Cardiac fibroblast (primary cell): ENCODE measurements at regions not wholly inside any gene's neighbourhood (a gene's known extent, or its start where the extent isn't known, plus 50 kb on each side); places are given as distances from the start of the nearest gene placed in this dataset.
A peak's percentile ranks its signal among the peaks of the same experiment; 100 is the strongest.

Experiments used
- DNase-seq, 2 donors: peaks; one replicate each; pipeline versions ENCODE4 v3.0.0 to v3.0.0-alpha.2; 2010; ENCODE audit warnings: low read depth in 2 of 2
- H3K4me3 ChIP-seq, 2 donors: replicated peaks in 1 of 2; 1 replicate in 1 of 2; 2 replicates in 1 of 2; pipeline ENCODE4 v1.5.1; 2011; ENCODE audit warnings: low read depth in 2 of 2, low read length in 2 of 2, mild to moderate bottlenecking in 2 of 2, moderate library complexity in 1 of 2
- CTCF ChIP-seq: IDR thresholded peaks from one replicate; pipeline ENCODE4 v1.5.1; 2011; ENCODE audit warnings: low read depth, mild to moderate bottlenecking, low read length, inconsistent platforms

GRCh38 chr1:185408700-185409270, 91.7 kb upstream of the IVNS1ABP start:
- no peak for DNase-seq
- no peak for TF ChIP-seq CTCF
- no peak overlapping the region for H3K4me3 ChIP-seq

- TF ChIP-seq CTCF = no peak
Observed at GRCh38 chr1:185406691-185407009, 89.6 kb upstream of the IVNS1ABP start.

GRCh38 chr1:185406006-185406690, 89.1 kb upstream of the IVNS1ABP start:
- no peak overlapping the region for H3K4me3 ChIP-seq
- TF ChIP-seq CTCF = no peak
- DNase-seq = no peak

More at GRCh38 chr1:185406691-185407009, 89.6 kb upstream of the IVNS1ABP start:
- no peak overlapping the region for H3K4me3 ChIP-seq
- DNase-seq = no peak

GRCh38 chr1:185404907-185405568, 88.0 kb upstream of the IVNS1ABP start:
- no peak for TF ChIP-seq CTCF
- no peak overlapping the region for H3K4me3 ChIP-seq
- DNase-seq = no peak

- peak overlapping the region in 1 of 2 donors; percentile 9 for H3K4me3 ChIP-seq
- peak; percentile 27 to 36 for DNase-seq
- no peak for TF ChIP-seq CTCF
Observed at GRCh38 chr1:185404291-185404690, 87.2 kb upstream of the IVNS1ABP start.

- no peak for DNase-seq
- no peak overlapping the region for H3K4me3 ChIP-seq
- TF ChIP-seq CTCF = no peak
Observed at GRCh38 chr1:185402930-185403329, 85.9 kb upstream of the IVNS1ABP start.
